ENCODE measurements at regions not wholly inside any gene's neighbourhood (a gene's known extent, or its start where the extent isn't known, plus 50 kb on each side); places are given as distances from the start of the nearest gene placed in this dataset.

GRCh38 chr12:131217024-131217586 is 263.4 kb downstream of the ADGRD1 start:
- Histone ChIP-seq H3K27ac (no peak overlapping the region), H3K36me3 (no peaks in the 10 kb centered on the region), H3K4me3 (no peak overlapping the region), H3K27me3 (no peaks in the 10 kb centered on the region), H3K4me1 (peaks cover 0 to under 1% (median 0%) of the 10 kb centered on the region in 4 donors), H3K9me3 (no peaks in the 10 kb centered on the region)
- peak in 1 of 3 donors; percentile 27 for DNase-seq
- TF ChIP-seq POLR2A (IDR thresholded peaks at IDR 0.05) (no peak), CTCF (IDR thresholded peaks at IDR 0.05) (no peak)

DNA sequence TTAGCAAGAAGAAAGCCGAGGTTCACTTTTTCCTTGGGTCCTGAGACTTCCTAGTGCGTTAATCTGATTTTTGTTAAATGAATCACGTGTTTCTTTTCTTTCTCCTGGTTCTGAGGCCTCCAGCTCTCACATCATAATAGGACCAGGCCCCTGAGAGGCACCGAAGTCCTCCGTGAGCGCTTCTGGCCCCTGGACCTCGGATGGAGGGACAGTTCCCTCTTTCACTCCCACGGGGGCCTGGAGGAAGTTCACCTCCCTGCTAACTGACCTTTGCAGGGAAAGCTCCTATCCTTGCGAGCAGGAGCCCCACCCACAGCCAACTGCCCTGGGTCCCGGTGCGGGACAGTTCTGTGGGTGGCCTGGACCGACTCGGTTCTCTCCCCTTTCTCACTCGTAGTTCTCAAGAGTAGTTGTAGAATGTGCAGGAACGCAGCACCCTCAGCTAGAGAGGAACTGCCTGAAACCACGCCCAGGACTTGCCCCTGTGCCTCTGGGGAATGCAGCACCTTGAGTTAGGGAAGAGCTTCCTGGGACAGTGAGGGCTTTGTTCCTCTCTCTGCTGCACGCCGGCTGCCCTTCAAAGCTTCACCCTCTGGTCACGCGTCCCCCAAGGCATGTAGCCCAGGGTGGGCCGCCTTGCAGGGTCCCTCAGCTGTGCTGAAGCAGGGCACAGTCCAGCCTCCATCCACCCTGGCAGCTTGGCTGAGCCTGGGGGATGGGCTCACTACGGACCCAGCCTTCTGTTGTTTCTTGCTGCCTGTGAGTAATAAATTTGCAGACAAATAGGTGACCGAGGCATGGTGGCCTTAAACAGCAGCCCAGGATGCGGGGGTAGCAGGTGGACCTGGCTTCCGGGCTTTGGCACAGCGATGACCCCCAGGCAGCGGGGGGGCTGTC is 264.6 kb downstream of the ADGRD1 start:
- Histone ChIP-seq H3K4me1 (peaks cover 0 to 11% (median 0%) of the 10 kb centered on the region in 4 donors), H3K4me3 (peak overlapping the region in 1 of 4 donors; percentile 16), H3K27me3 (no peaks in the 10 kb centered on the region), H3K36me3 (no peaks in the 10 kb centered on the region), H3K9me3 (no peaks in the 10 kb centered on the region), H3K27ac (peak overlapping the region in 2 of 4 donors; percentile 1 to 29)
- TF ChIP-seq CTCF (IDR thresholded peaks at IDR 0.05) (no peak), POLR2A (IDR thresholded peaks at IDR 0.05) (no peak)
- peak in 1 of 3 donors; percentile 62 for DNase-seq

GRCh38 chr12:131218923-131219669 is 265.4 kb downstream of the ADGRD1 start:
- TF ChIP-seq CTCF (IDR thresholded peaks at IDR 0.05) (no peak), POLR2A (IDR thresholded peaks at IDR 0.05) (no peak)
- Histone ChIP-seq H3K27ac (peak overlapping the region in 1 of 4 donors; percentile 29), H3K4me3 (peak overlapping the region in 1 of 4 donors; percentile 16), H3K36me3 (no peaks in the 10 kb centered on the region), H3K27me3 (no peaks in the 10 kb centered on the region), H3K9me3 (no peaks in the 10 kb centered on the region), H3K4me1 (peaks cover 0 to 11% (median 0%) of the 10 kb centered on the region in 4 donors)
- DNase-seq = peak in 1 of 3 donors; percentile 42

GRCh38 chr12:131219670-131220330 is 266.1 kb downstream of the ADGRD1 start:
- no peaks in the 10 kb centered on the region for H3K27me3 ChIP-seq
- H3K4me1 ChIP-seq = peaks cover 0 to 11% (median 0%) of the 10 kb centered on the region in 4 donors
- TF ChIP-seq POLR2A (IDR thresholded peaks at IDR 0.05) (no peak), CTCF (IDR thresholded peaks at IDR 0.05) (no peak)
- H3K4me3 ChIP-seq = no peak overlapping the region
- DNase-seq = peak in 1 of 3 donors; percentile 24
- no peaks in the 10 kb centered on the region for H3K36me3 ChIP-seq
- no peaks in the 10 kb centered on the region for H3K9me3 ChIP-seq
- H3K27ac ChIP-seq = no peak overlapping the region

- TF ChIP-seq CTCF (IDR thresholded peaks at IDR 0.05) (no peak), POLR2A (IDR thresholded peaks at IDR 0.05) (no peak)
- H3K27ac ChIP-seq = no peak overlapping the region
- H3K27me3 ChIP-seq = no peaks in the 10 kb centered on the region
- no peaks in the 10 kb centered on the region for H3K36me3 ChIP-seq
- H3K9me3 ChIP-seq = no peaks in the 10 kb centered on the region
- DNase-seq = peak in 1 of 3 donors; percentile 30
- H3K4me1 ChIP-seq = peaks cover 0 to 11% (median 0%) of the 10 kb centered on the region in 4 donors
- H3K4me3 ChIP-seq = no peak overlapping the region
These were observed 266.6 kb downstream of the ADGRD1 start for GRCh38 chr12:131220331-131220685.
